IMR-90 (cell line): ENCODE measurements at regions not wholly inside any gene's neighbourhood (a gene's known extent, or its start where the extent isn't known, plus 50 kb on each side); places are given as distances from the start of the nearest gene placed in this dataset.

Experiments
- ATAC-seq: fragments of 200-7000 bp; cut with Tn5 transposase; 2 replicates; pipeline ENCODE4 v1.9.1; 2020; ENCODE audit warnings: low read depth, mild to moderate bottlenecking, moderate library complexity
- BruUV-seq: library from RNA; stranded (reverse); fragments of 400-500 nt; replicated peaks from 2 replicates; lab custom pipeline; 2021; lab: Mats Ljungman, UMichigan
- CTCF ChIA-PET: fragments of 300-600 bp; formaldehyde crosslinking; extraction: SDS; loops from one replicate; lab custom pipeline; 2021; ENCODE audit warnings: antibody characterized with exemption; lab: Yijun Ruan, JAX
- POLR2A ChIA-PET: fragments of 300-600 bp; sonication (Branson Sonifier 250); formaldehyde crosslinking; loops from one replicate; lab custom pipeline; 2022; ENCODE audit warnings: antibody characterized with exemption; ENCODE audit not compliant: unreplicated experiment; lab: Charles Lee
- DNase-seq: peaks from one replicate; pipeline ENCODE4 v3.0.0; 2013
- H2AFZ ChIP-seq: replicated peaks from 2 replicates; pipeline ENCODE3; 2013; ENCODE audit warnings: low read length, mild to moderate bottlenecking; ENCODE audit not compliant: poor library complexity
- H2AK5ac ChIP-seq: 2 replicates; pipeline ENCODE4 v1.6.1; 2013; ENCODE audit warnings: low read depth, low read length, inconsistent platforms
- H2AK9ac ChIP-seq: replicated peaks from 2 replicates; pipeline ENCODE3; 2013; ENCODE audit warnings: mild to moderate bottlenecking, low read depth, low read length, moderate library complexity; ENCODE audit not compliant: poor library complexity
- H2BK120ac ChIP-seq: 2 replicates; pipeline ENCODE4 v1.6.1; 2013; ENCODE audit warnings: low read depth, low read length, inconsistent platforms
- H2BK15ac ChIP-seq: 3 replicates; pipeline ENCODE4 v1.6.1; 2013; ENCODE audit warnings: low read depth, low read length, inconsistent platforms
- H2BK20ac ChIP-seq: 2 replicates; pipeline ENCODE4 v1.6.1; 2013; ENCODE audit warnings: low read depth, mild to moderate bottlenecking, inconsistent platforms, low read length, moderate library complexity
- H2BK5ac ChIP-seq: 2 replicates; pipeline ENCODE4 v1.6.1; 2013; ENCODE audit warnings: mild to moderate bottlenecking, low read depth, low read length, inconsistent platforms; ENCODE audit not compliant: poor library complexity, severe bottlenecking
- H3K14ac ChIP-seq: replicated peaks from 2 replicates; pipeline ENCODE4 v1.6.1; 2013; ENCODE audit warnings: low read depth, low read length, inconsistent platforms
- H3K18ac ChIP-seq: 2 replicates; pipeline ENCODE4 v1.6.1; 2013; ENCODE audit warnings: low read depth, low read length, control low read depth
- H3K23ac ChIP-seq: 2 replicates; pipeline ENCODE4 v1.6.1; 2013; ENCODE audit warnings: low read depth, low read length, inconsistent platforms
- H3K27ac ChIP-seq: 2 replicates; pipeline ENCODE4 v1.5.1; 2013; ENCODE audit warnings: mild to moderate bottlenecking, control low read depth, low read length; ENCODE audit not compliant: insufficient read depth
- H3K27me3 ChIP-seq: 2 replicates; pipeline ENCODE4 v1.6.1; 2013; ENCODE audit warnings: low read length; ENCODE audit not compliant: control insufficient read depth, insufficient read depth
- H3K36me3 ChIP-seq: 2 replicates; pipeline ENCODE4 v1.6.1; 2013; ENCODE audit warnings: low read length, mixed read lengths; ENCODE audit not compliant: control insufficient read depth, insufficient read depth
- H3K4ac ChIP-seq: 2 replicates; pipeline ENCODE4 v1.6.1; 2013; ENCODE audit warnings: low read depth, low read length, inconsistent platforms
- H3K4me1 ChIP-seq: 2 replicates; pipeline ENCODE4 v1.6.1; 2013; ENCODE audit warnings: low read length, mixed read lengths; ENCODE audit not compliant: control insufficient read depth, insufficient read depth
- H3K4me2 ChIP-seq: 2 replicates; pipeline ENCODE4 v1.6.1; 2013; ENCODE audit warnings: low read depth, mild to moderate bottlenecking, control low read depth, low read length, moderate library complexity
- H3K4me3 ChIP-seq: 2 replicates; pipeline ENCODE4 v1.5.1; 2013; ENCODE audit warnings: low read depth, mild to moderate bottlenecking, control low read depth, low read length, moderate library complexity; ENCODE audit not compliant: insufficient read depth
- H3K56ac ChIP-seq: 2 replicates; pipeline ENCODE4 v1.6.1; 2013; ENCODE audit warnings: low read length, inconsistent platforms; ENCODE audit not compliant: insufficient read depth; ENCODE audit errors: extremely low read depth
- H3K79me1 ChIP-seq, 2 experiments: 2 replicates each; pipeline ENCODE4 v1.6.1; 2013; ENCODE audit warnings: low read length in 2 of 2, inconsistent platforms in 1 of 2, low read depth in 1 of 2
- H3K9ac ChIP-seq: 2 replicates; pipeline ENCODE4 v1.6.1; 2013; ENCODE audit warnings: low read depth, low read length, control low read depth
- H3K9me1 ChIP-seq: 2 replicates; pipeline ENCODE4 v1.6.1; 2013; ENCODE audit warnings: low read length, inconsistent platforms; ENCODE audit not compliant: insufficient read depth
- H3K9me3 ChIP-seq: 2 replicates; pipeline ENCODE4 v1.6.1; 2013; ENCODE audit warnings: low read length; ENCODE audit not compliant: control insufficient read depth, insufficient read depth
- H4K20me1 ChIP-seq: 2 replicates; pipeline ENCODE4 v1.6.1; 2013; ENCODE audit warnings: low read length, inconsistent platforms; ENCODE audit not compliant: insufficient read depth
- H4K5ac ChIP-seq: 2 replicates; pipeline ENCODE4 v1.6.1; 2013; ENCODE audit warnings: mild to moderate bottlenecking, low read depth, low read length, control low read depth
- H4K8ac ChIP-seq, 2 experiments: 2 replicates each; pipeline ENCODE4 v1.6.1; 2013; ENCODE audit warnings: low read depth in 2 of 2, low read length in 2 of 2, control low read depth in 1 of 2, inconsistent platforms in 1 of 2
- H4K91ac ChIP-seq: 2 replicates; pipeline ENCODE4 v1.6.1; 2013; ENCODE audit warnings: low read depth, low read length, inconsistent platforms; ENCODE audit not compliant: insufficient read depth
- BHLHE40 ChIP-seq: fragments of 150-350 bp; IDR thresholded peaks from 2 replicates; pipeline ENCODE4 v1.6.1; 2016; ENCODE audit warnings: mild to moderate bottlenecking, low read depth, low read length
- CEBPB ChIP-seq: IDR thresholded peaks from 2 replicates; pipeline ENCODE4 v1.6.1; 2012; ENCODE audit warnings: low read depth, low read length, improper control_type of control experiment
- CHD1 ChIP-seq: IDR thresholded peaks from 2 replicates; pipeline ENCODE4 v1.6.1; 2012; ENCODE audit warnings: low read depth, low read length, improper control_type of control experiment
- FOS ChIP-seq: fragments of 150-350 bp; IDR thresholded peaks from 2 replicates; pipeline ENCODE4 v1.6.1; 2016; ENCODE audit warnings: low read depth, low read length
- MAFK ChIP-seq: IDR thresholded peaks from 2 replicates; pipeline ENCODE4 v1.6.1; 2012; ENCODE audit warnings: low read depth, low read length, improper control_type of control experiment
- MXI1 ChIP-seq: IDR thresholded peaks from 2 replicates; pipeline ENCODE4 v1.6.1; 2012; ENCODE audit warnings: low read depth, mild to moderate bottlenecking, low read length, moderate library complexity, borderline replicate concordance
- NFE2L2 ChIP-seq: fragments of 150-350 bp; IDR thresholded peaks from 2 replicates; pipeline ENCODE4 v1.6.1; 2016; ENCODE audit warnings: low read depth, mild to moderate bottlenecking, low read length
- POLR2A ChIP-seq: IDR thresholded peaks from 2 replicates; pipeline ENCODE4 v1.6.1; 2012; ENCODE audit warnings: mild to moderate bottlenecking, low read depth, low read length
- RAD21 ChIP-seq: IDR thresholded peaks from 2 replicates; pipeline ENCODE4 v1.6.1; 2012; ENCODE audit warnings: low read length, improper control_type of control experiment
- RCOR1 ChIP-seq: IDR thresholded peaks from 2 replicates; pipeline ENCODE4 v1.6.1; 2012; ENCODE audit warnings: mild to moderate bottlenecking, low read length, improper control_type of control experiment; ENCODE audit not compliant: insufficient replicate concordance
- RFX5 ChIP-seq: IDR thresholded peaks from 2 replicates; pipeline ENCODE4 v1.8.0; 2012; ENCODE audit warnings: low read depth, mild to moderate bottlenecking, low read length, moderate library complexity
- SMC3 ChIP-seq: fragments of 150-350 bp; IDR thresholded peaks from 2 replicates; pipeline ENCODE4 v1.6.1; 2016; ENCODE audit warnings: low read depth, mild to moderate bottlenecking, antibody characterized with exemption, low read length, moderate library complexity
- USF2 ChIP-seq: fragments of 150-350 bp; IDR thresholded peaks from 2 replicates; pipeline ENCODE4 v1.6.1; 2017; ENCODE audit warnings: mild to moderate bottlenecking, antibody characterized with exemption, low read length, low read depth
- WGBS, 2 experiments: methylation state at CpG; one replicate each; pipeline versions ENCODE4 v1.1.5 to v1.1.7; 2013; ENCODE audit warnings: missing lambda C conversion rate in 2 of 2; ENCODE audit not compliant: insufficient read length in 1 of 2; ENCODE audit errors: extremely low coverage in 2 of 2; 5-methylcytosine and 5-hydroxymethylcytosine counted together
- dilution Hi-C: fragments of 300-500 bp; cut with HindIII; formaldehyde crosslinking; loops from one replicate; pipeline ENCODE4 v1.14.3; 2018; ENCODE audit warnings: low sequenced_read_pairs; ENCODE audit not compliant: unreplicated experiment
- in situ Hi-C: fragments of 300-500 bp; cut with MboI; formaldehyde crosslinking; loops from 3 replicates; pipeline ENCODE4 v1.14.3; 2019; ENCODE audit warnings: low sequenced_read_pairs, inconsistent platforms, mixed read lengths
- intact Hi-C: fragments of 100-400 bp; cut with micrococcal nuclease; formaldehyde crosslinking; loops from 2 replicates; pipeline ENCODE4 v1.10.0; 2022

- Histone ChIP-seq H4K20me1 (no peaks in the 10 kb centered on the region), H3K79me1 (no peaks in the 10 kb centered on the region), H4K5ac (no peak overlapping the region), H3K9me1 (no peaks in the 10 kb centered on the region), H3K4me2 (no peak overlapping the region), H3K14ac (no peak overlapping the region), H3K36me3 (no peaks in the 10 kb centered on the region), H2BK20ac (no peak overlapping the region), H2AFZ (no peak overlapping the region), H3K4me3 (no peak overlapping the region), H2AK5ac (no peak overlapping the region), H3K9ac (no peak overlapping the region), H3K23ac (no peak overlapping the region), H2BK120ac (no peak overlapping the region), H2AK9ac (no peak overlapping the region), H3K56ac (no peak overlapping the region), H4K91ac (no peak overlapping the region), H3K27ac (no peak overlapping the region), H2BK15ac (no peak overlapping the region), H3K27me3 (no peaks in the 10 kb centered on the region), H3K4ac (no peak overlapping the region), H3K18ac (no peak overlapping the region), H3K4me1 (no peaks in the 10 kb centered on the region), H4K8ac (no peak overlapping the region), H3K9me3 (no peaks in the 10 kb centered on the region), H2BK5ac (no peak overlapping the region)
- WGBS, 2 experiments = no CpG with 5 or more reads among the region's 3 CpGs
- ChIA-PET CTCF (no interaction called here), POLR2A (no interaction called here)
- ATAC-seq (no peak), DNase-seq (no peak)
- intact Hi-C loops (no loop called here), in situ Hi-C loops (no loop called here), dilution Hi-C loops (no loop called here)
- BruUV-seq = no TSS peak
- TF ChIP-seq RAD21 (no peak), RCOR1 (no peak), FOS (no peak), BHLHE40 (no peak), CEBPB (no peak), RFX5 (no peak), CHD1 (no peak), MAFK (no peak), MXI1 (no peak), SMC3 (no peak), NFE2L2 (no peak), USF2 (no peak), POLR2A (no peak)
Observed at GRCh38 chr1:30248373-30248772, 475.0 kb downstream of the MATN1 start.
